ENCODE measurements at regions not wholly inside any gene's neighbourhood (a gene's known extent, or its start where the extent isn't known, plus 50 kb on each side); places are given as distances from the start of the nearest gene placed in this dataset.

DNA sequence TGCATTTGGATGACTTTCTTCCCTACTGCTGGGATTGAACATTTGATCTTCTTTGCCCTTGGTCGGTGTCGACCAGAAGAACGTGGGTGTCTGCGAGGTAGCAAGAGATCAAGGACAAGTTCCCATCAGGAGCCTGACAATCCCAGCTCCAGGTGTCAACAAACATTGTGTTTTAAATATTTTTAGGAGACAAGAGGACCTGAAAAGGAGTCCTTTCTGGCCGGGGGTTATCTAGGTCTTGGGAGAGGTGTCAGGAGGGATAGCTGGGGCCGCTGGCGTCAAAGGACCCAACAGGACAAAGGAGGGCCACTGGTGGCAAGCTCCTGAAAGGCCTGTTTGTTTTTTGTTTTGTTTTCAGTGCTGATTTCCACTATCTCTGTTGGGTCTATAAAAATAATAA, 308.4 kb upstream of the ERCC4 start:
- no peak overlapping the region for H3K4me2 ChIP-seq (ENCODE audit: low read length)
- H3K9ac ChIP-seq (ENCODE audit: low read length) = no peak overlapping the region
- H3K4me3 ChIP-seq (replicated peaks in 1 of 2; ENCODE audit: low read depth in 1 of 2, low read length in 2 of 2) = no peak overlapping the region
- TF ChIP-seq MAX (IDR thresholded peaks at IDR 0.05) (no peak), ZBTB33 (IDR thresholded peaks at IDR 0.05; ENCODE audit: extremely low read depth, insufficient replicate concordance, low read length) (no peak), ZNF274 (IDR thresholded peaks at IDR 0.05; ENCODE audit: low read depth, low read length) (no peak), FOSL1 (IDR thresholded peaks at IDR 0.05; ENCODE audit: low read depth) (no peak), RAD21 (IDR thresholded peaks at IDR 0.05; ENCODE audit: low read depth) (no peak), POLR2AphosphoS5 (IDR thresholded peaks at IDR 0.05; ENCODE audit: low read depth, low read length) (no peak), ATF3 (IDR thresholded peaks at IDR 0.05) (no peak), CBX3 (IDR thresholded peaks at IDR 0.05; ENCODE audit: low read depth) (no peak), JUND (IDR thresholded peaks at IDR 0.05) (no peak), CTCF (IDR thresholded peaks at IDR 0.05 in 2 of 3, conservative IDR thresholded peaks at IDR 0.05 in 1 of 3; ENCODE audit: borderline replicate concordance in 1 of 3, insufficient read depth in 1 of 3, low read depth in 2 of 3, low read length in 2 of 3) (no peak), POLR2A (IDR thresholded peaks at IDR 0.05; ENCODE audit: borderline replicate concordance, extremely low read depth, insufficient read depth, insufficient read length) (no peak), YY1 (IDR thresholded peaks at IDR 0.05; ENCODE audit: extremely low read depth, insufficient replicate concordance, low read depth, low read length) (no peak), CEBPB (IDR thresholded peaks at IDR 0.05; ENCODE audit: low read depth) (no peak), TCF7L2 (IDR thresholded peaks at IDR 0.05; ENCODE audit: borderline replicate concordance, extremely low read depth, insufficient read depth, insufficient read length) (no peak), EGR1 (IDR thresholded peaks at IDR 0.05; ENCODE audit: low read depth) (no peak), ELF1 (IDR thresholded peaks at IDR 0.05; ENCODE audit: borderline replicate concordance, low read depth) (no peak), EZH2 (IDR thresholded peaks at IDR 0.05) (no peak)
- TF ChIP-seq, protein P1, sequence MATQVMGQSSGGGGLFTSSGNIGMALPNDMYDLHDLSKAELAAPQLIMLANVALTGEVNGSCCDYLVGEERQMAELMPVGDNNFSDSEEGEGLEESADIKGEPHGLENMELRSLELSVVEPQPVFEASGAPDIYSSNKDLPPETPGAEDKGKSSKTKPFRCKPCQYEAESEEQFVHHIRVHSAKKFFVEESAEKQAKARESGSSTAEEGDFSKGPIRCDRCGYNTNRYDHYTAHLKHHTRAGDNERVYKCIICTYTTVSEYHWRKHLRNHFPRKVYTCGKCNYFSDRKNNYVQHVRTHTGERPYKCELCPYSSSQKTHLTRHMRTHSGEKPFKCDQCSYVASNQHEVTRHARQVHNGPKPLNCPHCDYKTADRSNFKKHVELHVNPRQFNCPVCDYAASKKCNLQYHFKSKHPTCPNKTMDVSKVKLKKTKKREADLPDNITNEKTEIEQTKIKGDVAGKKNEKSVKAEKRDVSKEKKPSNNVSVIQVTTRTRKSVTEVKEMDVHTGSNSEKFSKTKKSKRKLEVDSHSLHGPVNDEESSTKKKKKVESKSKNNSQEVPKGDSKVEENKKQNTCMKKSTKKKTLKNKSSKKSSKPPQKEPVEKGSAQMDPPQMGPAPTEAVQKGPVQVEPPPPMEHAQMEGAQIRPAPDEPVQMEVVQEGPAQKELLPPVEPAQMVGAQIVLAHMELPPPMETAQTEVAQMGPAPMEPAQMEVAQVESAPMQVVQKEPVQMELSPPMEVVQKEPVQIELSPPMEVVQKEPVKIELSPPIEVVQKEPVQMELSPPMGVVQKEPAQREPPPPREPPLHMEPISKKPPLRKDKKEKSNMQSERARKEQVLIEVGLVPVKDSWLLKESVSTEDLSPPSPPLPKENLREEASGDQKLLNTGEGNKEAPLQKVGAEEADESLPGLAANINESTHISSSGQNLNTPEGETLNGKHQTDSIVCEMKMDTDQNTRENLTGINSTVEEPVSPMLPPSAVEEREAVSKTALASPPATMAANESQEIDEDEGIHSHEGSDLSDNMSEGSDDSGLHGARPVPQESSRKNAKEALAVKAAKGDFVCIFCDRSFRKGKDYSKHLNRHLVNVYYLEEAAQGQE (IDR thresholded peaks at IDR 0.05; ENCODE audit: low read depth) = no peak
- no peaks in the 10 kb centered on the region for H4K20me1 ChIP-seq (ENCODE audit: insufficient read depth)
- no TSS peak for BruUV-seq (replicated peaks)
- no peaks in the 10 kb centered on the region for H3K4me1 ChIP-seq (ENCODE audit: control insufficient read depth in 1 of 2, insufficient read depth in 2 of 2, low read length in 2 of 2)
- H3K36me3 ChIP-seq (ENCODE audit: control insufficient read depth in 1 of 2, insufficient read depth in 2 of 2, low read length in 2 of 2) = no peaks in the 10 kb centered on the region
- H3K9me3 ChIP-seq (ENCODE audit: control insufficient read depth in 1 of 2, insufficient read depth in 1 of 2, low read depth in 1 of 2, low read length in 2 of 2) = no peaks in the 10 kb centered on the region
- ATAC-seq (no peak), DNase-seq (ENCODE audit: low read depth, low spot score) (no peak)
- no peaks in the 10 kb centered on the region for H3K27me3 ChIP-seq (ENCODE audit: insufficient read depth, low read length)
- intact Hi-C loops (cut with micrococcal nuclease) = no loop called here
- no peaks in the 10 kb centered on the region for H3K79me2 ChIP-seq (ENCODE audit: insufficient read depth, low read length)
- RAD21 ChIA-PET (ENCODE audit: low non-redundant PET in 1 of 2, low total read pairs in 2 of 2, uncharacterized antibody in 2 of 2, unreplicated experiment in 2 of 2) = no interaction called here
- CTCF ChIA-PET = no interaction called here
- H3K27ac ChIP-seq (ENCODE audit: low read depth, low read length) = no peak overlapping the region
- H2AFZ ChIP-seq (ENCODE audit: low read depth, low read length, poor library complexity, severe bottlenecking) = no peak overlapping the region
- no peaks in the 10 kb centered on the region for H3K9me2 ChIP-seq (ENCODE audit: insufficient read depth)
- POLR2A ChIA-PET = no interaction called here
